LHCN-M2 (cell line): ENCODE measurements at regions not wholly inside any gene's neighbourhood (a gene's known extent, or its start where the extent isn't known, plus 50 kb on each side); places are given as distances from the start of the nearest gene placed in this dataset.

Experiments
- DNase-seq: peaks from one replicate; pipeline ENCODE4 v3.0.0-alpha.2; 2012; ENCODE audit warnings: low read depth

DNA sequence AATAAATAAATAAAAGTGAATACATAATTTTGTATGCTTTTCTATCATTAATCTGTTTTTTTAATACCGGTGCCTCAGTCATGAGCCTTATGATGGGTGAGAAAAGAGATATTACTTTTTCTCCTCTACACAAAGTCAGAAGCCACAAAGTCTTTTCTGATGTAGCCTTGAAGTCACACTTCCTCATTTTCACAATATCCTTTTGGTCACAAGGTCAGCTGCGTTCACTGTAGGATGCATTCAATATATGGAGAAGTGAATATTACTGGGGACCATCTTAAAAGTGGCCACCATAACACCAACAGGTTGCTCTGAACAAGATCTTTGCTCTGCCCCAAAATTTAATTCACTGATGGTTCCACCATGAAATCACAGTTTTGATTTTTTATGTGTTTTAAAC is 83.3 kb upstream of the TNR start:
- DNase-seq, result no peak

DNA sequence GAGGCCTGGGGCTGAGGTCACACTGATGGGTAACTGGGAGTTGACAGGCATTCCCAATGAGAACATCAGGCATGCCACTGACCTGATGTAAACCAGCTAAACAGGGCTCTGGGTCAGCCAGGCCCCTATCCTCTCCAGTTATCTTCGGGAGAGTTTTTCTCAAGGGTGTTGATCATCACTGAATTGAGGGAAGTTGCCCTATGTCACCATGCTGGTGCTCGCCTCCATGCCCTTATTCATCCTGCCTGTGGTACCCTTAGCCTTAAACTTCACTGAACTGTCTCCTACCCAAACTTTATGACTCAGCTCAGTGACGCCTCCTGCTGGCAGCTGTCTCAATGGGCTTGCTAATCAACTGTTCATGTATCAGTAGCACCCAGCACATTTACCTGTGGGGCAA is 80.7 kb upstream of the TNR start:
- DNase-seq, result no peak

DNA sequence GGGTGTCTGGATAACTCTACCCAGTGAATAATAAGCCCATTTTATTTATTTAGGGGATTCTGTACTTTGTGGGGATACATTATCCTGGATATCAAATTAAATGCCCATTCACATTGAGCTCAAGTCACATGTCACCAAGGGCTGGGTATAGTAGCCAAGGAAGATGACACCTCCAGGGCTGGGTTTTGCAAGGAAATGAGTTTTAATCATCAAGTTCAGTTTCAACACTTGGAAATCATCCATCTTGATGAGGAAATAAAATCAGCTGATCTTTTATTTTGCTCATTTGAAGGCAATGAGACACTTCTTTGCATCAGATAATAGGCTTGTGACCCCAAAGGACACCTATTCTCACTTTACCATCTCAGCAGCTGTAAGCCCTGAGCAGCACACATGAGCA is 80.0 kb upstream of the TNR start:
- no peak for DNase-seq

DNA sequence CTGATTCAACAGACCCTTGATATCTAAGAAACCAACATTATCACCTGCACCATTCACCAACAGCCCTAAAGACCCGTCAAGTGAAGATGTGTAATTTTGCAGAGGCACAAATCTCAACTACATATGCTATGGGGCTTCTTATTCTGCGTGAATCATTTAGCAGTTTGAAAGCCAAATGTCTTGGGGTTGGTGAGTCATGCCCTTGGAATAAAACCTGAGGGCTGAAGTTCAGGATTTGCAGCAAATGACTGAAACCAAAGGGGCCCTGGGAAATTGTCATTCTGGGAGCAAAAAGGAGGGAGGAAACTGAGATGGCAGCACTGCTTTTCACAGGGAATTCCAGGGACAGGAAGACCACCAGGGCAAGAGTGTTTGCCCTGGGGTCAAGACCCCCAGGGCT is 79.2 kb upstream of the TNR start:
- peak; percentile 6 for DNase-seq

DNA sequence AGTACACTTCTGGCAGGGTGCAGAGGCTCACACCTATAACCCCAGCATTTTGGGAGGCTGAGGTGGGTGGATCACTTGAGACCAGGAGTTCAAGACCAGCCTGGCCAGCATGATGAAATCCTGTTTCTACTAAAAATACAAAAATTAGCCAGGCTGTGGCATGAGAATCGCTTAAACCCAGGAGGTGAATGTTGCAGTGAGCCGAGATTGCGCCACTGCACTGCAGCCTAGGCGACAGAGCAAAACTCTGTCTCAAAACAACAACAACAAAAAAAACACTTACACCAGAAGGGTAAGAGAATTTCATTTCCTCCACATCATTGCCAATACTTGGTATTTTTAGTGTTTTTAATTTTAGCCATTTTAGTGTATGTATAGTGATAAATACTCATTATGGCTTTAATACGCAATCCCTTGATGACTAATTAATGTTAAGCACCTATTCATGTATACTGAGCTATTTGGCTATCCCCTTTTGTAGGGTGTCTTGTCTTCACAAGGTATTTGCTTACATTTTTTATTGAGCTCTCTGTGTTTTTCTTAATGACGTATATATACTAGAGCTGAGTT is 77.1 kb upstream of the TNR start:
- DNase-seq, result no peak

DNA sequence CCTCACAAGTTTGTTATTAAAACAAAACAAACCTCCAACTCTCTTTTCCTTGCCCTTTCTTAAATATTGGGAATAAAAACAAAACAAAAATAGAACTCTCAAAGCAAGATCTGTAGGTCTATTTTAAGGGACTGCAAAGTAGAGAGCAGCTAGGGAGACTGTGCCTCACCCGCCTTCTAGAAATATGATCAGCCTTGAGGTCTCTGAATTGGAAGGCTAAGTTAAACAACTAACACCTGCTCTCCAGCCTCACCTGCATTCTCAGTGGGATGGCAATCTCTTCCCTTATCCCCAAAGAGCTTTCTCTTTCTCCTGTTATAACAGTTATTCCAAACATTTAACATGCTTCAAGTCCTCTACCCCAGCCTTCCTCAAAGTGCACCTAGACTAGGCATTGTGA is 75.5 kb upstream of the TNR start:
- DNase-seq, result no peak

DNA sequence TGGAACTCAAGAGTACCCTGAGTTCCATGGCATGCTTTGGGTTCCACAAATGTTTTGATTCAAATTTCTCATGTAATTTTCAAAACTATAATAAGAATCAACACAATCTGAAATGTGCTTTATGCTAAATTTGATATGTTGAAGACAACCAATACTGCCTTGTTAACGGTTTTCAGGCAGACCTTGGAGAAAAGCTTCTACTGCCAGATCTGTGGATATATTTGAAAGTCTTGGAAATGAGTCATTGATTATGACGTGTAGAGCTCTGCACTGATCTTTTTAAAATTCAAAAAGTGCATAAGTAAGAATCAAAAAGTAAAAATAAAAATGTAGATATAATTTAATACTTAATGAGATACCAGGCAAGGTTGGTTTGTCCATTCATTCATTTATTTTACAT is 74.0 kb upstream of the TNR start:
- DNase-seq, result no peak

DNA sequence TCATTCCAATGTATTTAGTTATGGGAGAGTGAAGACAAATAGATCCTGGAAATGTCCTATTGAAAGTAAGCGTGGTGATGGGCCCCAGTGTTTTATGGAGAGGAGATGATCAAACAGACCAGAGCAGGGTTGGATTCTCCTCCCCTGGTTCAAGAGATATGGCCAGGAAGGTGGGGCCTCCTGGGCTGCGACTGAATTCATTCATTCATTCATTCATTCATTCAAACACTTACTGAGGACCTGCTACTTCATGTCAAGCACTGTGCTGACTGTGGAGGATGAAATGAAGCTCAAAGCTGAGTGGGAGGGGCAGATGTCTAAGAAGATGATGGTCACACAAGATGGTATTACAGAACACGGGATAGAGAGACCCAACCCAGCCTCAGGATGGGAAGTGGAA is 71.5 kb upstream of the TNR start:
- no peak for DNase-seq

DNA sequence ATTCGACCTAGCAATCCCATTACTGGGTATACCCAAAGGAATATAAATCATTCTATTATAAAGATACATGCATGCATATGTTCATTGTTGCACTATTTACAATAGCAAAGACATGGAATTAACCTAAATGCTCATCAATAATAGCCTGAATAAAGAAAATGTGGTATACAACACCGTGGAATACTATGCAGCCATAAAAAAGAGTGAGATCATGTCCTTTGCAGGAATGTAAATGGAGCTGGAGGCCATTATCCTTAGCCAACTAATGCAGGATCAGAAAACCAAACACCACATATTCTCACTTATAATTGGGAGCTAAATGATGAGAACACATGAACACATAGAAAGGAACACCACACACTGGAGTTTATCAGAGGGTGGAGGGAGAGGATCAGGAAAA is 69.5 kb upstream of the TNR start:
- no peak for DNase-seq

DNA sequence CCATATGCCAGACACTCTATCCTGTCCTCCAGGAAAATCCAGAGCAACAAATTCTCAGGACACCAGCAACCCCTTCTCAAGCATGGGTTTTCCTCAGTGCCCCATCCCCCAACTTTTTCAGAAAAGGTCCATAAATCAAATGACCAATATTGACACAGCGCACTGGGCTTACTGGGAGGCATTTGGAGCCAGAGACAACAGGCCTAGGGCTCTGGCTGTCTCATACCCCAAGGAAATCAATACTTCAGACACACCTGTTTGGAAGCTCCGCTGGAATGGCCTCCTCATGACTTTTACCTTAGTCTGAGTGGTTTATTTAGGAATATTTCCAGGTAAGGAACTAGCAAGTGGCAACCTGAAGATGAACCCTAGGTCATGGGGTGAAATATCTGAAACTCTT is 66.9 kb upstream of the TNR start:
- no peak for DNase-seq

DNA sequence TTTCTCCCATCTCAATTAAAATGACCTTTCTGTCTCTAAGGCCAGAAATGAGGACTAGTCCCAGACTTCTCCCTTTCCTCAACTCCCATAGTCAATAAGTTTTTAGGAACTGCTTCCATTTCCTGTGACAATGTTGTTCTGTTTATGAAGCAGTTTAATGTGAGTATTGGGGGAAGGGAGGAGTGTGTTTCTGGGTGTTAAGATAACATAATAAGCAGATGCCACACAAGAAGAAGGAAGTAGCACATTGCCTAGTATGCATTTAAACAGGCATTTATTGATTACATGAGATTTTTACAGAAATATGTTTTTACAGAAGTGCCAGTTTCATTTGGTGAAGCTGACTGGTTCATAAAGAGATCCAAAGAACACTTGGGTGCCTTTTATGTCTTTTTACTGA is 65.6 kb upstream of the TNR start:
- no peak for DNase-seq

DNA sequence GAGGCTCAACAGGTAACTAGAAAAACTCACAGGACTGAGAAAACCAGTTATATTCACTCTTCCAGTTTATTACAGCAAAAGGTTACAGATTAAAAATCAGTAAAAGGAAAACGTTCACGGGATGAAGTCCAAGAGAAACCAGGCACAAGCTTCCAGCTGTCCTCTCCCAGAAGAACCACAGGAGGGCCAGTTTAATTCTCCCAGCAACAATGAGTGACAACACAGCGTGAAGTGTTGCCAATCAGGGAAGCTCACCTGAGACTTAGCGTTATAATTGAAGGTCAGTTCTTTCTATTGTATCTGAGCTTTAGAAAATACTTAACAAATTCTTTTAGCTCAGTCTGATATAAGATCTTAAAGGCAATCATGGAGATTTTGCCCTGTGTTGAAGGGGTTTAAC is 65.2 kb upstream of the TNR start:
- DNase-seq, result no peak

DNA sequence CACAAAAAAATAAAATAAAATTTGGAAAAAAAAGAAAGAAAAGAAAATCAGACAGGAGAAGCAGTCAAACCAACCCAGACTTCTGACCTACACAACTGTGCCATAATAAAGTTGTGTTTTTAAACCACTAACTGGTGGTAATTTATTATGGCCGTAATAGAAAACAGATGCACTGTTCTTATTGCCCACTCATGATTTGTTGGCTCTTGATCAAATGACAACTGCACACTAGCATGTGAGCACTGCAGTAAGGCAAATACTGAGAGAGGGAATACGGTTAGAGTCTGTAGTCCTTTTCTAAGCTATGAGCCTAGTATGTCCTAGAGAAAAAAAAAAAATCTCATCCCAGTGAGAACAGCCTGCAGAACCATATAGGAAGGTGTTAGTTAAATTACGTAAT is 61.2 kb upstream of the TNR start:
- DNase-seq, result no peak

DNA sequence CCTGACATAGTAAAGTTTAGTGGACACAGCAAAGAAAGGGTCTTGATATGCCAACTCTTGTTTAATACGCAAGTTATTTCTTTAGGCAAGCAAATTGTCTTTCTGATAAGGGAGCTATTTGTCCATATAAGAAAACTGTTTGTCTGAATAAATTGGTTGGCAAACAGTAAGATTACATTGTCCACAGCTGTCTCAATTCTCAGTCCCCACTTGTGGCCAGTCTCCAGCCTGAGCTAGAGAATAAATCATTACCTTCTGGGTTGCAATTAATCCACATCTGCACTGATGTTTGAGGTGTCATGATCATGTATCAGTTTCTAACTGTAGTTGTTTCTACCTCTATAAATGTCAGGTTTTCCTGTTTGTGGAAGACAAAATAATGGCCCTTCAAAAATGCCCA is 60.0 kb upstream of the TNR start:
- no peak for DNase-seq

DNA sequence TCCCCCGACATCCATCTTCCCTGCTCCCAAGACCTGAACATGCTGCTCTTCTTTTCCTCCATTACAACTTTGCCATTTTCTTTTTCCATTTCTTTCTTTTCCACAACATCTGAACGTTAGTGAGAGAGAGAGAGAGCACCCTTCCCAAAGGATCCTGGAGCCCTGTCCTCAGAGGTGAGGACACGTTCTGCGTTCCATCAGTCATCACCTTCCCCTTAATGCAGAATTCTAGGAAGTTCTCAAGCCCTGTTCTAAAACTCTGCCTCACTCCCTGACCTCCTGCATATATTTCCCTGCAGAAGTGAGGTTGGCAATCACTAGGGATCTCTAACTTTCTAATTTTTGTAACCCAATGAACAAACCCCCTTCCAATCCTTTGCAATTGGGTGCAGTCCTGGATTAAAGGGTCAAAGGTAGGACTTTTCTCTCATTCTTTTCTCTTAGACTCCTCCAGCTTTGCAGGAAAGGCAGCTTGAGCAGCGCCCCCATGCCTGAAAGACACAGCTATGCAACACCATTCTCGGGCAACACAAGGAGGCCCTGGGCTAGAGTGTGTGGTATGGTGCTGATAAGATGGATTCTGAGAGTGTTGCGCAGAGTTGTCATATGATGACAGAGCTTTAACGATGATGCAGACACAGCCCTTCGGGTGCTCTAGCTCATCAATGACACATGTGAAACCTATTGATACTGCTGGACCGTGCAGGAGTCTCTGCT is 59.2 kb upstream of the TNR start:
- DNase-seq, result no peak

DNA sequence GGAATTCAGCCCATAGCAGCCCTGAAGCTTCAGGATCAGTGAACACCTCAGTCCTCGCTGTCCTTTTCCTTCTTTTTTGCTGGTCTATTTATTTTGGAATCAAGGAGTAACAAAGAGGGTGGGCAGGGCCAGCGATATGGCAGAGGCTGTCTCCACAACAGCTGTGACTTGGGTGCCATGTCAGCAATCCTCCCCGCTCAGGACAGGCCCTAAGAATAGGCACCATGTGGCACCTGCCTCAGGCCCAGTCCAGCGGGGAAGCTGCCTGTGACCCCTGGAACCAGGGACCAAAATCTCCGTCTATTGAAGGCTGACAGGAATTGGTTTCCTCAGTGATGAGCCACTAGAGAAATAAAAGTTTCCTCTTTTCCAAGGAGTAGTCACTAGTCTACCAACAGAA is 58.6 kb upstream of the TNR start:
- no peak for DNase-seq

DNA sequence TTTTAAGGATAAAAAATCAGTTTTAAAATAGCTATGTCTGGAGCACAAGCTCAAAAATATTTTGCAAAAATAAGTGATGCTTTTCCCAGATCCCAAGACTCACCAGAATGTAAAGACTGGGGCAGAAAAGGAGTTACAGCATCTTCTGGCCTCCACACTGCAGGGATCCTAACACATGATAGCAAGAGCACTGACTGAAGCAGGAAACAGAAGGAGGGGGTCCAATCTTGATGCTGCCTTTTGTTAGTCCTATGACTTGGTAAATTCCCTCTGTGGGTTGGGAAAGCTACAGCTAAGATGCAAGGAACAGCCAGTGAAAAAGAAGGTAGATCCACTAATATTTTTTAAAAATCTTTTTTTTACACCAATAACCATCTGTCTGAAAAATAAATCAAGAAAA is 54.2 kb upstream of the TNR start:
- no peak for DNase-seq

DNA sequence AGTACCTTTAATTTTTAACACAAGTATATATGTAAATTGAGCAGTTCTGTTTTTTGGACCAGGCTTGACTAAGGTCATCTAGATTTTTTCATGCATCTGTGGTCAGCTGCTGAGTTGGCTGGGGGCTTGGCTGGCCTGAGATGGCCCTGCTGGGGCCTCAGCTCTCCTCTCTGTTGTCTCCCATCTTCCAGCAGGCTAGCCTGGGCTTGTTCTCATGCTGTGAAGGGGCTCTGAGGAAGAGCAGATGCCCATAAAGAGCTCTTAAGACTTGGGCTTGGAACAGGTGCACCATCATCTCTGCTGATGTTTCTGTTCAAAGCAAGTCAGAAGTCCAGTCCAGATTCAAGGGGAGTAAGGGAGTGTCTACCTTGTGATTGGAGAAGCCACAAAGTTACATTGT is 51.2 kb upstream of the TNR start:
- no peak for DNase-seq

DNA sequence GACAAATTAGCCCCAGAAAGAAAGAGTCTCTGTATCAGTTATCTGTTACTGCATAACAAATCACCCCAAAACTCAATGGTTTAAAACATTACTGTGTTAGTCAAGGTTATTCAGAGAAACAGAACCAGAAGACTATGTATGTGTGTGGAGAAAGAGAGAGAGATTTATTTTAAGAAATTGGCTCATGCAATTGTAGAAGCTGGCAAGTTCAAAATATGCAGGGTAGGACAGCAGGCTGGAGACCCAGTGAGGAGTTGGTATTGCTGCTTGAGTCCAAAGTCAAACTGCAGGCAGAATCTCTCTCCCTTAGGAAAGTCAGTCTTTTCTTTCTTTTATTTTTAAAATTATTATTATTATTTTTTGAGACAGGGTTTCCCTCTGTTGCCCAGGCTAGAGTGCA is 50.2 kb upstream of the TNR start:
- DNase-seq, result no peak
